ENCODE measurements at regions not wholly inside any gene's neighbourhood (a gene's known extent, or its start where the extent isn't known, plus 50 kb on each side); places are given as distances from the start of the nearest gene placed in this dataset.

DNA sequence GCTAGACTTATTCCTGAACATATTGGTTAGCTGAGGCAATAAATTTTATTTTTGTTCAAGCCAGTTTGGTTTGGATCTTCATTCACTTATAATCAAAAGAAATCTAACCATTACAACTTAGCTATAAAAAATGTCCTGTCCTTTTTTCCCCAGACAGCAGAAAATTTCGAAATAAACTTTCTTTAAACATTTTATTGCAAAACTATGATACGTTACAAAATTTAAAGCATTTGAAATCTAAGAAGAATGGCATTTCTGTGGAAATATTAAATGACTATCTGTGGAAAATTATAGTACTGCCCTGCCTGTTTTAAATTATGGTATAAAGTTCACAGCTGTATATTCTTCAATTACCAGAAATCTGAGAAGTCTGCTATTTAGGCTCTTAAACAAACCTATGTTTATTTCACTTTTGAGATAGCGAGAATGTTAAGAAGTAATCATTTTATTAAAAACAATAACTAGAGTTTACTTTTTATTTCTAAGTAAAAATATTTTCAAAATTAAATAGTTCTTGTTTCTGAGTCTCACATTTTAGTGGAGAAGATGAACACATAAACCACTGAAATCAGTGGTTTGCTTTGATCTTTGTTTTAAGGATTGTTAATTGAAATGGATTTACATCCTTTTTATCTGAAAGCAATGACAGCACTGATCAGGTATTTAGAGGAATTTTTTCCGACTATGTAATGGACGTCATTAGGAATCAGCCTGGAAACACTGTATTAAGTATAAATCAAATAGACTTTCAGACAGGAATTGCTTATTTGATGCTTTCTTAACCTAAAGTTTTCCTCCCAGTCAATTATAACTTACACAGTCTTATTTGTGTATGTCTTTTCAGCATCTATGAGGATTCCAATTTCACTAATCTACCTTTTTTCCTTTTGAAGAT lies 553.7 kb downstream of the COL12A1 start:
- Mint-ChIP-seq H3K36me3 (ENCODE audit: low read depth) (no peaks in the 10 kb centered on the region), H3K4me1 (no peaks in the 10 kb centered on the region), H3K27me3 (ENCODE audit: insufficient read depth, low read depth, poor library complexity) (no peaks in the 10 kb centered on the region), H3K4me3 (no peak overlapping the region), H3K9me3 (no peaks in the 10 kb centered on the region), H3K27ac (no peak overlapping the region)
- Histone ChIP-seq H2AFZ (no peak overlapping the region), H3F3A (replicated peaks; ENCODE audit: low read depth) (no peaks in the 10 kb centered on the region), H3K27me3 (ENCODE audit: insufficient read depth) (no peaks in the 10 kb centered on the region), H3K36me3 (ENCODE audit: insufficient read depth) (no peaks in the 10 kb centered on the region), H3K27ac (ENCODE audit: low read depth) (no peak overlapping the region), H3K9me2 (ENCODE audit: insufficient read depth) (no peaks in the 10 kb centered on the region), H3K79me2 (replicated peaks; ENCODE audit: insufficient read depth) (no peaks in the 10 kb centered on the region), H4K20me1 (replicated peaks; ENCODE audit: insufficient read depth) (no peaks in the 10 kb centered on the region), H3K4me3 (no peak overlapping the region), H3K4me2 (no peak overlapping the region), H3K4me1 (ENCODE audit: insufficient read depth) (no peaks in the 10 kb centered on the region)
- ATAC-seq (no peak), DNase-seq (ENCODE audit: low spot score) (no peak)
- no peak for TF ChIP-seq POLR2AphosphoS5 (IDR thresholded peaks at IDR 0.05; ENCODE audit: low read depth)
- TF ChIP-seq ZNF114 (CRISPR knock-in tag; IDR thresholded peaks at IDR 0.05): no peak
- TF ChIP-seq, protein P1, sequence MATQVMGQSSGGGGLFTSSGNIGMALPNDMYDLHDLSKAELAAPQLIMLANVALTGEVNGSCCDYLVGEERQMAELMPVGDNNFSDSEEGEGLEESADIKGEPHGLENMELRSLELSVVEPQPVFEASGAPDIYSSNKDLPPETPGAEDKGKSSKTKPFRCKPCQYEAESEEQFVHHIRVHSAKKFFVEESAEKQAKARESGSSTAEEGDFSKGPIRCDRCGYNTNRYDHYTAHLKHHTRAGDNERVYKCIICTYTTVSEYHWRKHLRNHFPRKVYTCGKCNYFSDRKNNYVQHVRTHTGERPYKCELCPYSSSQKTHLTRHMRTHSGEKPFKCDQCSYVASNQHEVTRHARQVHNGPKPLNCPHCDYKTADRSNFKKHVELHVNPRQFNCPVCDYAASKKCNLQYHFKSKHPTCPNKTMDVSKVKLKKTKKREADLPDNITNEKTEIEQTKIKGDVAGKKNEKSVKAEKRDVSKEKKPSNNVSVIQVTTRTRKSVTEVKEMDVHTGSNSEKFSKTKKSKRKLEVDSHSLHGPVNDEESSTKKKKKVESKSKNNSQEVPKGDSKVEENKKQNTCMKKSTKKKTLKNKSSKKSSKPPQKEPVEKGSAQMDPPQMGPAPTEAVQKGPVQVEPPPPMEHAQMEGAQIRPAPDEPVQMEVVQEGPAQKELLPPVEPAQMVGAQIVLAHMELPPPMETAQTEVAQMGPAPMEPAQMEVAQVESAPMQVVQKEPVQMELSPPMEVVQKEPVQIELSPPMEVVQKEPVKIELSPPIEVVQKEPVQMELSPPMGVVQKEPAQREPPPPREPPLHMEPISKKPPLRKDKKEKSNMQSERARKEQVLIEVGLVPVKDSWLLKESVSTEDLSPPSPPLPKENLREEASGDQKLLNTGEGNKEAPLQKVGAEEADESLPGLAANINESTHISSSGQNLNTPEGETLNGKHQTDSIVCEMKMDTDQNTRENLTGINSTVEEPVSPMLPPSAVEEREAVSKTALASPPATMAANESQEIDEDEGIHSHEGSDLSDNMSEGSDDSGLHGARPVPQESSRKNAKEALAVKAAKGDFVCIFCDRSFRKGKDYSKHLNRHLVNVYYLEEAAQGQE (IDR thresholded peaks at IDR 0.05; ENCODE audit: unreplicated experiment): no peak
- TF ChIP-seq STAT1 (IDR thresholded peaks at IDR 0.05; ENCODE audit: unreplicated experiment): no peak
- TF ChIP-seq, protein P2, sequence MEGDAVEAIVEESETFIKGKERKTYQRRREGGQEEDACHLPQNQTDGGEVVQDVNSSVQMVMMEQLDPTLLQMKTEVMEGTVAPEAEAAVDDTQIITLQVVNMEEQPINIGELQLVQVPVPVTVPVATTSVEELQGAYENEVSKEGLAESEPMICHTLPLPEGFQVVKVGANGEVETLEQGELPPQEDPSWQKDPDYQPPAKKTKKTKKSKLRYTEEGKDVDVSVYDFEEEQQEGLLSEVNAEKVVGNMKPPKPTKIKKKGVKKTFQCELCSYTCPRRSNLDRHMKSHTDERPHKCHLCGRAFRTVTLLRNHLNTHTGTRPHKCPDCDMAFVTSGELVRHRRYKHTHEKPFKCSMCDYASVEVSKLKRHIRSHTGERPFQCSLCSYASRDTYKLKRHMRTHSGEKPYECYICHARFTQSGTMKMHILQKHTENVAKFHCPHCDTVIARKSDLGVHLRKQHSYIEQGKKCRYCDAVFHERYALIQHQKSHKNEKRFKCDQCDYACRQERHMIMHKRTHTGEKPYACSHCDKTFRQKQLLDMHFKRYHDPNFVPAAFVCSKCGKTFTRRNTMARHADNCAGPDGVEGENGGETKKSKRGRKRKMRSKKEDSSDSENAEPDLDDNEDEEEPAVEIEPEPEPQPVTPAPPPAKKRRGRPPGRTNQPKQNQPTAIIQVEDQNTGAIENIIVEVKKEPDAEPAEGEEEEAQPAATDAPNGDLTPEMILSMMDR (conservative IDR thresholded peaks at IDR 0.05; ENCODE audit: low read depth in 2 of 2): no peak
- no peak for TF ChIP-seq EZH2phosphoT487 (IDR thresholded peaks at IDR 0.05; ENCODE audit: unreplicated experiment)
- no peak for TF ChIP-seq EZH2 (IDR thresholded peaks at IDR 0.05; ENCODE audit: low read depth, unreplicated experiment)
- TF ChIP-seq ZNF331 (CRISPR knock-in tag; IDR thresholded peaks at IDR 0.05; ENCODE audit: low read depth): no peak
- TF ChIP-seq, protein P3, sequence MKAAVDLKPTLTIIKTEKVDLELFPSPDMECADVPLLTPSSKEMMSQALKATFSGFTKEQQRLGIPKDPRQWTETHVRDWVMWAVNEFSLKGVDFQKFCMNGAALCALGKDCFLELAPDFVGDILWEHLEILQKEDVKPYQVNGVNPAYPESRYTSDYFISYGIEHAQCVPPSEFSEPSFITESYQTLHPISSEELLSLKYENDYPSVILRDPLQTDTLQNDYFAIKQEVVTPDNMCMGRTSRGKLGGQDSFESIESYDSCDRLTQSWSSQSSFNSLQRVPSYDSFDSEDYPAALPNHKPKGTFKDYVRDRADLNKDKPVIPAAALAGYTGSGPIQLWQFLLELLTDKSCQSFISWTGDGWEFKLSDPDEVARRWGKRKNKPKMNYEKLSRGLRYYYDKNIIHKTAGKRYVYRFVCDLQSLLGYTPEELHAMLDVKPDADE (IDR thresholded peaks at IDR 0.05): no peak
- TF ChIP-seq, protein P4, sequence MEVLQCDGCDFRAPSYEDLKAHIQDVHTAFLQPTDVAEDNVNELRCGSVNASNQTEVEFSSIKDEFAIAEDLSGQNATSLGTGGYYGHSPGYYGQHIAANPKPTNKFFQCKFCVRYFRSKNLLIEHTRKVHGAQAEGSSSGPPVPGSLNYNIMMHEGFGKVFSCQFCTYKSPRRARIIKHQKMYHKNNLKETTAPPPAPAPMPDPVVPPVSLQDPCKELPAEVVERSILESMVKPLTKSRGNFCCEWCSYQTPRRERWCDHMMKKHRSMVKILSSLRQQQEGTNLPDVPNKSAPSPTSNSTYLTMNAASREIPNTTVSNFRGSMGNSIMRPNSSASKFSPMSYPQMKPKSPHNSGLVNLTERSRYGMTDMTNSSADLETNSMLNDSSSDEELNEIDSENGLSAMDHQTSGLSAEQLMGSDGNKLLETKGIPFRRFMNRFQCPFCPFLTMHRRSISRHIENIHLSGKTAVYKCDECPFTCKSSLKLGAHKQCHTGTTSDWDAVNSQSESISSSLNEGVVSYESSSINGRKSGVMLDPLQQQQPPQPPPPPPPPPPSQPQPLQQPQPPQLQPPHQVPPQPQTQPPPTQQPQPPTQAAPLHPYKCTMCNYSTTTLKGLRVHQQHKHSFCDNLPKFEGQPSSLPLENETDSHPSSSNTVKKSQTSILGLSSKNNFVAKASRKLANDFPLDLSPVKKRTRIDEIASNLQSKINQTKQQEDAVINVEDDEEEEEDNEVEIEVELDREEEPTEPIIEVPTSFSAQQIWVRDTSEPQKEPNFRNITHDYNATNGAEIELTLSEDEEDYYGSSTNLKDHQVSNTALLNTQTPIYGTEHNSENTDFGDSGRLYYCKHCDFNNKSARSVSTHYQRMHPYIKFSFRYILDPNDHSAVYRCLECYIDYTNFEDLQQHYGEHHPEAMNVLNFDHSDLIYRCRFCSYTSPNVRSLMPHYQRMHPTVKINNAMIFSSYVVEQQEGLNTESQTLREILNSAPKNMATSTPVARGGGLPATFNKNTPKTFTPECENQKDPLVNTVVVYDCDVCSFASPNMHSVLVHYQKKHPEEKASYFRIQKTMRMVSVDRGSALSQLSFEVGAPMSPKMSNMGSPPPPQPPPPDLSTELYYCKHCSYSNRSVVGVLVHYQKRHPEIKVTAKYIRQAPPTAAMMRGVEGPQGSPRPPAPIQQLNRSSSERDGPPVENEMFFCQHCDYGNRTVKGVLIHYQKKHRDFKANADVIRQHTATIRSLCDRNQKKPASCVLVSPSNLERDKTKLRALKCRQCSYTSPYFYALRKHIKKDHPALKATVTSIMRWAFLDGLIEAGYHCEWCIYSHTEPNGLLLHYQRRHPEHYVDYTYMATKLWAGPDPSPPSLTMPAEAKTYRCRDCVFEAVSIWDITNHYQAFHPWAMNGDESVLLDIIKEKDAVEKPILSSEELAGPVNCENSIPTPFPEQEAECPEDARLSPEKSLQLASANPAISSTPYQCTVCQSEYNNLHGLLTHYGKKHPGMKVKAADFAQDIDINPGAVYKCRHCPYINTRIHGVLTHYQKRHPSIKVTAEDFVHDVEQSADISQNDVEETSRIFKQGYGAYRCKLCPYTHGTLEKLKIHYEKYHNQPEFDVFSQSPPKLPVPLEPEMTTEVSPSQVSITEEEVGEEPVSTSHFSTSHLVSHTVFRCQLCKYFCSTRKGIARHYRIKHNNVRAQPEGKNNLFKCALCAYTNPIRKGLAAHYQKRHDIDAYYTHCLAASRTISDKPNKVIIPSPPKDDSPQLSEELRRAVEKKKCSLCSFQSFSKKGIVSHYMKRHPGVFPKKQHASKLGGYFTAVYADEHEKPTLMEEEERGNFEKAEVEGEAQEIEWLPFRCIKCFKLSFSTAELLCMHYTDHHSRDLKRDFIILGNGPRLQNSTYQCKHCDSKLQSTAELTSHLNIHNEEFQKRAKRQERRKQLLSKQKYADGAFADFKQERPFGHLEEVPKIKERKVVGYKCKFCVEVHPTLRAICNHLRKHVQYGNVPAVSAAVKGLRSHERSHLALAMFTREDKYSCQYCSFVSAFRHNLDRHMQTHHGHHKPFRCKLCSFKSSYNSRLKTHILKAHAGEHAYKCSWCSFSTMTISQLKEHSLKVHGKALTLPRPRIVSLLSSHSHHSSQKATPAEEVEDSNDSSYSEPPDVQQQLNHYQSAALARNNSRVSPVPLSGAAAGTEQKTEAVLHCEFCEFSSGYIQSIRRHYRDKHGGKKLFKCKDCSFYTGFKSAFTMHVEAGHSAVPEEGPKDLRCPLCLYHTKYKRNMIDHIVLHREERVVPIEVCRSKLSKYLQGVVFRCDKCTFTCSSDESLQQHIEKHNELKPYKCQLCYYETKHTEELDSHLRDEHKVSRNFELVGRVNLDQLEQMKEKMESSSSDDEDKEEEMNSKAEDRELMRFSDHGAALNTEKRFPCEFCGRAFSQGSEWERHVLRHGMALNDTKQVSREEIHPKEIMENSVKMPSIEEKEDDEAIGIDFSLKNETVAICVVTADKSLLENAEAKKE (CRISPR knock-in tag; IDR thresholded peaks at IDR 0.05): no peak
- no peak for TF ChIP-seq NANOG (IDR thresholded peaks at IDR 0.05; ENCODE audit: borderline replicate concordance)
- no peak for TF ChIP-seq JUNB (IDR thresholded peaks at IDR 0.05; ENCODE audit: unreplicated experiment)
- no peak for TF ChIP-seq CREB1 (CRISPR knock-in tag; IDR thresholded peaks at IDR 0.05; ENCODE audit: low read depth)

Data from GM23338 (cell line).